Fibroblast of lung (primary cell): ENCODE measurements at regions not wholly inside any gene's neighbourhood (a gene's known extent, or its start where the extent isn't known, plus 50 kb on each side); places are given as distances from the start of the nearest gene placed in this dataset.

Experiments
- EZH2 ChIP-seq: IDR thresholded peaks from 2 replicates; pipeline ENCODE4 v1.5.1; 2012; ENCODE audit warnings: low read length, control low read depth, mild to moderate bottlenecking; ENCODE audit errors: missing control alignments
- TF ChIP-seq, protein P1 (sequence below), 2 donors: IDR thresholded peaks in 1 of 2; conservative IDR thresholded peaks in 1 of 2; 1 replicate in 1 of 2; 2 replicates in 1 of 2; pipeline ENCODE4 v1.5.1; 2011 to 2012; ENCODE audit warnings: low read length in 2 of 2, control low read depth in 1 of 2, inconsistent platforms in 1 of 2, low read depth in 1 of 2, mild to moderate bottlenecking in 1 of 2

DNA sequence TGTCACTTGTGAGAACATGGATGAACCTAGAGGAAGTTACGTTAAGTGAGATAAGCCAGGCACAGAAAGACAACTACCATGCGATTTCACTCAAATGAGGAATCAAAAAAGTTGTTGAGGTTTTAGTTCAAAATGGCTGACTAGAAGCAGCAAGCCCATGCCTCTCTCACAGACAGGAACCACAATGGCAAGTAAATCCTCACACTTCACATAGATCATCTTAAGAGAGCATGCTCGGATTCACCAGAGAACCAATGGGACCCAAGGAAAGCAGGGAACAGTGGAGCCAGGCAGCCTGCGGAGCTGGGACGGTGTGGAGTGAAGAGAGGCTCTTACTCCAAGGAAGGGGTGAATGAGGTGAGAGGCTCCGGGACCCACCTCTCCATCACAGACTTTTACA lies 581.0 kb downstream of the UQCRFS1 start:
- TF ChIP-seq, protein P1, sequence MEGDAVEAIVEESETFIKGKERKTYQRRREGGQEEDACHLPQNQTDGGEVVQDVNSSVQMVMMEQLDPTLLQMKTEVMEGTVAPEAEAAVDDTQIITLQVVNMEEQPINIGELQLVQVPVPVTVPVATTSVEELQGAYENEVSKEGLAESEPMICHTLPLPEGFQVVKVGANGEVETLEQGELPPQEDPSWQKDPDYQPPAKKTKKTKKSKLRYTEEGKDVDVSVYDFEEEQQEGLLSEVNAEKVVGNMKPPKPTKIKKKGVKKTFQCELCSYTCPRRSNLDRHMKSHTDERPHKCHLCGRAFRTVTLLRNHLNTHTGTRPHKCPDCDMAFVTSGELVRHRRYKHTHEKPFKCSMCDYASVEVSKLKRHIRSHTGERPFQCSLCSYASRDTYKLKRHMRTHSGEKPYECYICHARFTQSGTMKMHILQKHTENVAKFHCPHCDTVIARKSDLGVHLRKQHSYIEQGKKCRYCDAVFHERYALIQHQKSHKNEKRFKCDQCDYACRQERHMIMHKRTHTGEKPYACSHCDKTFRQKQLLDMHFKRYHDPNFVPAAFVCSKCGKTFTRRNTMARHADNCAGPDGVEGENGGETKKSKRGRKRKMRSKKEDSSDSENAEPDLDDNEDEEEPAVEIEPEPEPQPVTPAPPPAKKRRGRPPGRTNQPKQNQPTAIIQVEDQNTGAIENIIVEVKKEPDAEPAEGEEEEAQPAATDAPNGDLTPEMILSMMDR (conservative IDR thresholded peaks at IDR 0.05 in 1 of 2, IDR thresholded peaks at IDR 0.05 in 1 of 2; ENCODE audit: low read depth in 1 of 2, low read length in 2 of 2): no peak
- TF ChIP-seq EZH2: no peak
